ENCODE measurements at regions not wholly inside any gene's neighbourhood (a gene's known extent, or its start where the extent isn't known, plus 50 kb on each side); places are given as distances from the start of the nearest gene placed in this dataset.
"Not testable (repeated sequence)": the region's sequence is repeated elsewhere in the genome, so short reads cannot be mapped to it uniquely, and the experiment has no call there.

GRCh38 chr9:62807424-62807823, 1617.6 kb downstream of the SPATA31A7 start:
- not testable (repeated sequence) for TF ChIP-seq CTCF (IDR thresholded peaks at IDR 0.05; ENCODE audit: control extremely low read depth in 1 of 3, insufficient read depth in 1 of 3, low read depth in 1 of 3, low read length in 3 of 3); JUND (IDR thresholded peaks at IDR 0.05; ENCODE audit: low read length); EP300 (IDR thresholded peaks at IDR 0.05; ENCODE audit: borderline replicate concordance in 1 of 2, low read depth in 2 of 2, low read length in 2 of 2); SUZ12 (IDR thresholded peaks at IDR 0.05; ENCODE audit: low read length); POLR2AphosphoS5 (IDR thresholded peaks at IDR 0.05; ENCODE audit: low read depth, low read length); BACH1 (IDR thresholded peaks at IDR 0.05; ENCODE audit: low read length); CEBPB (IDR thresholded peaks at IDR 0.05; ENCODE audit: low read depth, low read length); CBX5 (IDR thresholded peaks at IDR 0.05; ENCODE audit: low read depth, low read length); RNF2 (IDR thresholded peaks at IDR 0.05; ENCODE audit: borderline replicate concordance, low read depth, low read length, missing control alignments, poor library complexity, severe bottlenecking); CBX8 (IDR thresholded peaks at IDR 0.05; ENCODE audit: borderline replicate concordance, low read depth, low read length); RFX5 (IDR thresholded peaks at IDR 0.05; ENCODE audit: borderline replicate concordance, low read depth, low read length)
